UCSD-AML1 (cell line): ENCODE measurements at regions not wholly inside any gene's neighbourhood (a gene's known extent, or its start where the extent isn't known, plus 50 kb on each side); places are given as distances from the start of the nearest gene placed in this dataset.

Experiments used
- DNase-seq: peaks from one replicate; lab custom pipeline; 2025; ENCODE audit not compliant: unreplicated experiment; lab: John Stamatoyannopoulos, UW

DNA sequence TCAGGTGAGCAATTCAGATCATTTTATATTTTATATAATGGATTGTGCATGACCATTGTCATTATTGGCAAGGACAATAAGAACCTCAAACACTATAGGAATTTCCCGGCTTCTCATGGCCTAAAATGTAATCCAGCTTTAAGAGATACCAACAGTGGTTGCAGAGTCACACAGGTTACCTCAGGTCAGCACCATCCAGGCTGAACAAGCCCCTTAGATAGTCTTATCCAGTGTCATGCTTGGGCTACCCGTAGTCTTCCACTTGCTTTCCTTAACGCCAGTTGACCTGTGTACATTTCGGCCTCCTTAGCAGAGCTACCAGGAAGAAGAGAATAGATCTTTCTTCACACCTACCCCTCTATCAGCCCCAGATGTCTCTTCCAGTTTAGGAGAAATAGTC lies 293.3 kb upstream of the SYT4 start:
- DNase-seq, result no peak

DNA sequence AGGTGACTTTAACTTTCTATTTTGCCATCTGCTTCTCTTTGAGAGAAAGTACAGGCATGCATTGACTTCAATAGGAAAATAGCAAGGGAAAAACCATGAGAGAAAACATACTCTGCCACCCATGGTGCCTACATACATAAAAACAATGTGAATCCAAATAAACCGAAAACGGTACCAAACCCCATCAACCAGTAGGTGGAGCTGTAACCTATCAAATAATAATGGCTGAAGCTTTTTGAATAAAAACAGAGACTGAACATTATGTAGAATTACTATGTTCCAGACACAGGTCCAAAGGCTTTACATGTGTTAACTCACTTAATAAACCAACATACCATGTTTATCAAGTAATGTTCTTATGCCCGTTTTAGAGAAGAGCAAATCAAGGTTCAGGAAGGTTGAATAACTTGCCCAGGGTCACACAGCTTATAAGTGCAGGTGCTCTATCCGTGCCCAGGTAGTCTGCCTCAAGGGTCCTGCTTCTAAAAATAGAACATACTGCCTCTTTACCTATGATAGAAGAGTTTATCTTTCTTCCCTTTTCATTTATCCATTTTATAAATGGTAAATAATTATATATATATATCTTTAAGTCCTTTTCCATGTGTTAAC lies 293.9 kb upstream of the SYT4 start:
- no peak for DNase-seq

DNA sequence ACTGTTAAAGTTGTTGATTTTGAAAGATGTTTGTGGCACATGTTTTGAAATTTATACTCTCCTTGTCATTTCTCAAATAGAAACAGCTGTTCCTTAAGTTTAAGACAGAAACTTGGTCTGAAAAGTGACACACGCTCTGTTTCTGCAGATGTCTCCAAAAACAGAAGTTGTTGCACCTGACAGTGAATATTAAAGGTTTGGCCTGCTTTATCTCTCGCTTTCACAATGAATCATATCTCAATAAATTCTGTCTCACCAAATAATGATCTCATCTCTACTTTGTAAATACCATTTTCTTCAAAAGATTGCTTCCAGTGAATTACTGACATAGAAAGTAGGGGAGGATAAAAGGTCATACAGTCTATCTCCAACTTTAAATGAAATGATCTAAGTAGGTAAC lies 294.9 kb upstream of the SYT4 start:
- DNase-seq, result no peak

DNA sequence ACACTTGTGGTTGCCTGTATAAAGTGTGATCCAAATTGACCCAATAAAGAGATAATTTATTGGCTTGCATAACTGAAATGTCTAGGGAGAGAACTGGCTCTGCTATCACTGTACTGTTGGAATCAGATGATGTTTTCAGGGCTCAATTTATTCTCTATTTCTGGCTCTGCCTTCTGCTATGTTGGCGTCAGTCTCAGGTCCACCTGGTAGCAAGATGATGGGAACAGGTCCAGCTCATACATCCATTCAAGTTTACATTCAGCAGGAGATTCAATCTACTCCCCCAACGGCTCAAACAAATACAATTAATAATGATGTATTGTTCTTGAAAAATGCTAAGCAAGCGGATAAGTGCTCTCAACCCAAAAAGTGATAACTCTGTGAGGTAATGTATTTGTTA lies 297.7 kb upstream of the SYT4 start:
- DNase-seq, result no peak

DNA sequence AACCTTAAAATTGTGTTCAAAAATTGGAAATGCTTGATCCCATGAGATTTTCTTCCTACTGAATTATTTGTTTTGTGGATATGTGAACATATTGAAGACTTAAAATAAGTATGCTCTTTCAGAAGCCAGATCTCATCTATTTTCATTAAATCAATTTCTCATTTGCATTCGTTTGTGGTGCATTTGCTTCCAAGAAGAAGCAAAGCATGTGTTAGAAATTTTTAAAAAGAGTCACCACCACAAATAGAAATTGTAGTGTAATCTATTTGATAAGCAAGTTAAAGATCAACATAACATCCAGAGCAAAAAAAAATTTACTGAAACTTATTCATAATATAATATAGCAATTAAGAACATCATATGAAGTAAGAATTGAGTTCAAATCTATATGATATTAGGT lies 300.9 kb upstream of the SYT4 start:
- no peak for DNase-seq

DNA sequence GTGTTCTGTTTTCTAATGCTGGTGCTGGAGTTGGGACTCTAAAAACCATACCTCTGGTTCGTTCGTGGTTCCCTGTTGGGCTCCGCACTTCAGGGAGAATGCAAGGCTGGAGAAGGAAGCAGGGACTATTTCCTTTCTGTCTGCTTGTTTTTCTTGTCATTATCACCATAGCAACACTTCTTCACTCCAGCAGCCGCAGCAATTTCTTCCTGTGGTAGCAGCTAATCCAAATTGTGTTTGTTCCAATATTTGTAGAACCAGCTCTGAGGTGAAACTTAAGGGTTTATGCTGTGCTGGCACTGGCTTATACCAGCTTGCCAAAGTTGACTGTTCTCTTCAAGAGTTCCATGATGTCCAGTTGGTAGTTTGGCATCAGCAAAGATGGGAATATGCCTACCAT lies 301.4 kb upstream of the SYT4 start:
- DNase-seq, result no peak

DNA sequence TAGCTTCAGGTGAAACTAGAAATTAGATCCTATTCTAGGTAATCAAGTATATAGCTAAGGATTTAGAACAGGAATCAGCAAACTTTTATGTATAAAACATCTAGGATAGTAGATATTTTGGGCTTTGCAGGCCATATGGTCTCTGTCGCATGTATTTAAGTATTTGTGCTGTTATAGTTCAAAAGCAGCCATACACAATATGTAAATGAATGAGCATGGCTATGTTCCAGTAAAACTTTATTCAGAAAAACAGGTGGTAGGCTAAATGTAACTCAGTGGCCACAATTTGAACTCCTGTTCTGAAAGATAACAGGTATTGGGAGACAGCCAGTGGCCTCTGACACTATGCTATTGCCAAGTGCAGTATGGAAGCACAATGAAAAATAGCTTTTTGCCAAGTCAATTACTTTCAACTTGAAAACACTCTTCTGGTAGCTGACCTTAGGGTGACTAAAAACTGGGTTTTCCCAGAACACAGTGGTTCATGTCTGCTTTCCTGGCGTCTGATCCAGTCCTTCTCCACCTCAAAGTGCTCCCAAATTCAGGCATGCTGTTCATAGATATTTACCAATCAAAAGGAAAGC lies 304.7 kb upstream of the SYT4 start:
- no peak for DNase-seq

DNA sequence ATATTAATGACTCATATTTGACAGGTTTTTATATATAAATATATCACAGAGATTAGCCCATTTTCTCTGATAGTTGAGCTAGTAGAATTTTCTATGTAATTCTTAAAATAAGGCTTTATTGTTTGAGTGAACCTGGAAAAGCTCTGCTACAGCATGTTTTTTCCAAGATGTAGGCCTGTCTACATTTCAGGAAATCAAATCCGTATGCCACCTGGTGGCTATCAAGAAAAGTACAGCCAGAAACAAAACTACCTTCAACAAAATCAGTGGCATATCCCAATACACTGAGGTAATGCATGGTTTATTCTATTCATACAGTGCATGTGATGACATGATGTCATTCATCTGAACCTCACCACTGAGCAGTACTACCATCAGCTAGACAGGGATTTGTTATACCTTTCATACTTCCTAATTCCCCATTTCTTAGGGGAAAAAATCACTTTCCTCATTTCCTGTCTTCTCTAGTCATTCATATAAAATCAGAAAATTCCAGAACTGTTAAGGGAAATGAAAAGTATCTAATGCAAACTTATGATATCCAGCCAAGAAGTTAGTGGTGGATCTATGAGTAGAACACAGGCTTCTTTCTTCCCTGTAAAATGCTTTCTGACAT lies 310.4 kb upstream of the SYT4 start:
- DNase-seq, result no peak

DNA sequence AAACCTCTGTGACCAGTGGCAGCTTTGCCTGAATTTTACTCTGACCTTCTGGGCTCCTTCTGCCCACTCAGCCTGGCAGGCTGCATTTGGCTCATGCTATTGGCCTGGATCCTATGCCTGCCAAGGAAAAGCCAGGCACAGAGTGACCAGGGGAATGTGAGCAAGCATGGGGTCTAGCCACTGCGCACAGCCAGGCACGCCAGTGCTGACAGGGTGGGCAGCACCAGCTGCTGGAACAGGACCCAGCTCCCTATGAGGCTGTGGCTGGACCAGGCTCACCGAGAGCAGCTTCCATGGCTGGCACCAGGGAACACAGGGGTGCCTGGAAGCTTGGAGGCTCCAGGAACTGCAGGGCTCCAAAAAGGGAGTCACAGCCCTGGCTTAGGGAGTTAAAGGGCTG lies 311.5 kb upstream of the SYT4 start:
- no peak for DNase-seq

DNA sequence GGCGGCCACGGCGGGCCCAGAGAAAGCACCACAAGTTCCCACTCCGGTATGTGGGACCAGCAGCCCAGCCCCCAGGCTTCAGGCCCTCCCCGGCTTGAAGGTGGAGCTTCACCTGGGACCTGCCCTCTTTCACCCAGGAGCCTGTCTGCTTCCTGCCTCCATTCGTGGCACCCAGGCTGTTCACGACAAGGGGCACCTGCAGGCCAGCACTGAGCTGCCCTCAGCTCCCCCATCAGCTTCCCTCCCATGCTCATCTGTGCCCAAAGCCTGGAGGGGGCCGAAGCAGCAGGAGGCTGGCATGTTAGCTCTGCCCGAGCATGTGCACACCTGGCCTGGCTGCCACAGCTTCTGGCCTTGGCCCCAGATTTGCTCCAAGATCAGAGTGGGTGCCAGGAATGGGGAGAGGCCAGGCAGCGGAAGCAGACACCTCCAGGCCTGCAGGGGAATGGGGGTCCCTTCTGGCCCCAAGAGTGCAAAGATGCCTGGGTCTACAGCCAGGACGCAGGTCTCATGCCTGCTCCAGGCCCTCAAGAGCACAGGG lies 312.4 kb upstream of the SYT4 start:
- no peak for DNase-seq

DNA sequence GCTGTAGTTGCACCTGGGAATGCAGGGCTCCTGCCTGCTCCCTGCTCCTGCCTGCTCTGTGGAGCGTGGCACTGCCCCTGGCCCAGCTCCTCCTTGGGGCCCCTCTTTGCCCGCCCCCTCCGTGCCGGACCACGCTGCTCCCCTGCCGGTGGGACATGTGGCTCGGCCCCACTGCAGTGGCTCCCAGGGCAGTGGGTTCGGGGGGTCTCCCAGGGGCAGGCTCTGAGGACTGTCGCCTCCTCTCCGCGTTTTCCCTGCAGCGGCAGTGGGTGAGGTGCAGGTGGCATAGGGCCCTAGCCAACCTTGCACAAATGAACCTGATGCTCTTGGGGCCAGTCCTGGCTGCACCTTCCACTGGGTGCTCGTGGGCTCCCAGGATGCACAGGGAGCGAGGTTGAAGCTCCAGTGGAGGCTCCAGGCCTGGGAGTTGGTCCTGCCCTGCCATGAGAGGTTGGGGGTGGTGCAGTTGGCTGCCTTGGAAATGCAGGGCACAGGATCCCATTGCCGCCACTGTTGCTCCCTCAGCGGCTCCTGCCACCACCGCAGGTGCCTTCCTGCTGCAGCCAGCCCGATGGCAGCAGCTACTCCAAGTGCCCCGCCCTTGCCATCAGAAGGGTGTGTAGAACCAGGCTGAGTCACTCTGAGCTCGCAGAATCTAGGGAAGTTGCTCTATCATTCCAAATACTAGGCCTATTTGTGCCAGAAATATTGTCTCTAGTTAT lies 313.1 kb upstream of the SYT4 start:
- no peak for DNase-seq

DNA sequence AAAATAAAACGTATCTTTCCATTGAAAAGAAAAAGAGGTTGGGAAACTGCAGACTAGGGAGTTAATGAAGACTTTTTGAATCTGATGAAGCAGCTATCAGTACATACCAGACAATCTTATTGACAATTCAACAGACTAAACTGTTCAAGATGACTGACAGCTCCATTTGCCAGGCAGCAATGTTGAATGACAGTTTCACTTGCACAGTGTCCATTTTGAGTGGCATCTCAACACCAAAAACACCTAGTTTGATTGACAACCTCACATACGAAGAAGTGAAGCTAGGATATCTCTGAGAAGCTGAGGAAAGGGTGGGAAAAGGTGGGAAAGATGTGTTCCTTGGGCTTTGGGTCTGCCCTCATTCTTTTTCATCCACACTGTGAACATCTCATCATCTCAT lies 315.0 kb upstream of the SYT4 start:
- DNase-seq, result no peak

DNA sequence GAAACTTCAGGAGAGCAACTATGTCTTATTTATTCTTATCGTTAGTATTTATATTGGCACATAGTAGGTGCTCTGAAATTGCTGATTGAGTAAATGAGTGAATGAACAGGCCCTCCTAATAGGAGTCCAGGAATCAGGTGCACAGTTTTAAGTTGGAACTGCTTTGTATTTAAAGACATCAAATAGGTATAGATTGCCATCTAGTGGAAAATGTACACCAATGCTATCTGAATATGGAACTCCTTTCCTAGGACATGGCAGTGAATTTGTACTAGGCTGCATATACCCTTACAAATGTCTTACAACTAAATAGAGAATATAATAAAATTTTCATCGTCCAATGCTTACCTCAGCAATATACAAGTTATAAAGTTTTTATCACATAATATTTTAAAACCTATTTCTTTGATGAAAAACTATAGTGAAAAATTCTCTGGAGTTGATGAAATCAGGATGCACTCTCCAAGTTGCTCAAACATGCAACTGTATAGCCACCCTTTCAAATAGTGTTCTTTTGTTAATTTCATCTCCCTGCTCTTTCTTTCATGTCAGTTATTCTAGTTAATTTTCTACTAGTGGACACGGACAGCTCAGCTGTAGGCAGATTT lies 318.9 kb upstream of the SYT4 start:
- no peak for DNase-seq

DNA sequence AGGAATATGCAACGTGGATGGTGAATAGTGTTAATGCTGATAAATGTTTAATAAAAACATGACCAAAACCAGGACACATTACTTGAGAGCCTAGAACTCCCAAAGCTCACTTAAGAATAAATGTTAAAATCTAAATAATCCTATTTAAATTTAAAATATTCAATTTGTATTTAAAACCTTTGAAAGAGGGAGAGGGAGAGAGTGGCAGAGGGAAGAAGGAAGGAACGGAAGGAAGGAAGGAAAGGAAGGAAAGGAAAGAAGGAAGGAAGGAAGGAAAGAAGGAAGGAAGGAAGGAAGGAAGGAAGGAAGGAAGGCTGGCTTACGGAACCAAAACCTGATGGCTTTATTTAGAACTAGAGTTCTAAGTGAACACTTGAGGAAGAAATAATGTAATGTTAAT lies 324.1 kb upstream of the SYT4 start:
- DNase-seq, result no peak

DNA sequence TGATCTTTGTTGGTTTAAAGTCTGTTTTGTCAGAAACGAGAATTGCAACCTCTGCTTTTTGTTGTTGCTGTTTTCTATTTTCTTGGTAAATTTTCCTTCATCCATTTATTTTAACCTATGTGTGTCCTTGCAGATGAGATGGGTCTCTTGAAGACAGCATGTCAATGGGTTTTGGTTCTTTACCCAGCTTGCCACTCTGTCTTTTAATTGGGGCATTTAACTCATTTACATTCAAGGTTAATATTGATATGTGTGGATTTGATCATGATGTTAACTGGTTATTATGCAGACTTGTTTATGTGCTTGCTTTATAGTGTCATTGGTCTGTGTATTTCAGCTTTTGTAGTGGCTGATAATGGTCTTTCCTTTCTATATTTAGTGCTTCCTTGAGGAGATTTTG lies 327.9 kb upstream of the SYT4 start:
- no peak for DNase-seq

DNA sequence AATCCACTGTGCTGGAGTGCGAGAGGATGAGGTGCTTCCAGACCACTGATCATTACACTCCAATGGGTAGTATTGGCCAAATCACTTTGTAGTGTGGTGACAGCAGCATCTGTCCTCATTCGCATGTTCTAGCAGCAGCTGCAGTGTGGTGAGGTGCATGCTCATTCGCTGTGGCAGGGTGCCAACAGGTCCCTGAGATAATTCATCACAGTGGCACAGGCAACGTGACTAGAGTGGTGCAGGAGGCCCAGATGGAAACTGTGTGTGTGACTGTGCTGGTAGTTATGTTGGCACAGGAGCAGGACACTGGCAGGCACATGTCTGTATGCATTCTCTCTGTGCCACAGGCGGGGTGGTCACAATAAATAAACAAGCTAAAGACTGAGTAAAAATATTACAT lies 329.5 kb upstream of the SYT4 start:
- DNase-seq, result no peak

DNA sequence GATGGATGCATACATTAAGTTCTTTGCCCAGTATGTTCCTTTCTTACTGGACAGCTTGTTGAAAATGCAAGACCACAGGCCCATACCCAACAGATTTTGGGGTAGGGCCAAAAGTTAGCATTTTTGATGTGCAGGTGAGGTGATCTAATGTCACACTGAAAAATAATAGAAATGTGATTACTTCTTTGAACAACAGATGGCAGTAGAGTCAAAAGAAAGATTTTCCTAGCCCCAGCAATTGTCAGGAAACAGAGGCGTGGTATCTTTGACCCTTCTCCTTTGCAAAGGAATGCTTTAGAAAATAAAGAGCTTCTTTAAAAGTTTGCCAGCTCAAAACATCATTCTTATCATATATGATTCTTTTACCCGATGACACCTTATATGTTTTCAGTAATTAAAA lies 343.6 kb upstream of the SYT4 start:
- no peak for DNase-seq

DNA sequence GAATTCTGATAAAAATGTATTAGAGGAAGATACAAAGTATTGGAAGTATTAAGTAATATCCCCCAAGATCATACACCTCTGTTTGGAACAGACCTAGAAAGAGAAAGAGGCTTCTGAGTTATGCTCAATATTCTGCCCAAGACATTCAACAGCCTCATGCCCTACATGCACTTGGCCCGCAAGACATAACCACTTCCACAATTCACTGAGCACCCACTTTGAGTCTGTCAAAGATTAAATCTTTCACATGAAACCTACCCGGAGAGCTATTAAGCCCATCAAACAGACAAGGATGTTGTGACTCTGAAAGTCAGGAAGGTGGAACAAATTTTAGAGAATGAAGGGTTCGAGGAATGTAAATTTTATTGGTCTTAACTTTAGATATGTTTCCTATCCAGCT lies 344.7 kb upstream of the SYT4 start:
- DNase-seq, result no peak

DNA sequence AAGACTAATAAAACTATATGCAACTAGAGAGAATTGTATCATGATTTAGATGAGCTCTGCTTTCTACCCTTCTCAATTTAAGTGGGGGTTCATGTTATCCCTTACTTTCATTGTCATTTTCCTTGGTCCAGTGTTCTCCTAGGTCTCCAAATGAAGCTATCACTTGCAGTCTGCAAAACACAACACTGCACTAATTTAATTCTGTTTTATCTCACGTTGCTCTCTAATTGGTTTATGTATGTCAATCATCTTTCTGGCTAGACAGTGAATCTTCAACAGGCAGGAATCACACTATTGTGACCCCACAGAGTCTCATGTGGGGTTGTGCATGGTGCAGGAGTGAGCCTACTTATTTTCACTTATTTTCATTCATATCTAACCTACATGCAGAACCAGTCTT lies 348.3 kb upstream of the SYT4 start:
- DNase-seq, result no peak

DNA sequence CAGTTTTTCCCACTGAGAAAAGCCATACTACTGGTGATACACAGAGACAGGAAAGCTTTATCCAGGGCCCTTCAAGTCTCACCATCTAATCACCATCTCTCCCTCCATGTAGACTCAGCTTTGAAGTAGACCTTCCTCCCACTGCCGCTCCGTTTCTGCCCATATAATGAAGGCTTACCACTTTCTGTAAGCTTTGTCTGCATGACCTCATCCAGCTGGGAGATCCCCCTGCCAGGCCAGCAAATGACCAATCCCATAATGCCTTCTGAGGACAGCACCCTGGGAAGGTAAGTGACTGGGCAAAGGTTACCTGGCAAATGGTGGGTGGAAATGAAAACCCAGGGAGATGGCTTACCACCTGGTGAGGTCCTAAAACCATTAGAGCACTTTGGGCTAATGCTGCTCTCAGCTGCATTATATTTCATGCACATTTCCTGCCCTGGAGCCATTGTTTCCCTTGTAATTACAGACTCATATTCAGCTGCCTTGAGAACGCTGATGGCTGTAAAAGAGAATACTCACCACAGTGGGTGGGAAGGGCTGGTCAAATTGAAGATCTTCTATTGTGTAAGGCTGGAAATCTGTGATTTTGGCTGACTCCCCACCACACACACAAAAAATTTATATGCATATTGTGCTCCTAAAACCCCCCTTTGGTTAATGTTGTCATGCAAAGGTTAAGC lies 350.7 kb upstream of the SYT4 start:
- no peak for DNase-seq

DNA sequence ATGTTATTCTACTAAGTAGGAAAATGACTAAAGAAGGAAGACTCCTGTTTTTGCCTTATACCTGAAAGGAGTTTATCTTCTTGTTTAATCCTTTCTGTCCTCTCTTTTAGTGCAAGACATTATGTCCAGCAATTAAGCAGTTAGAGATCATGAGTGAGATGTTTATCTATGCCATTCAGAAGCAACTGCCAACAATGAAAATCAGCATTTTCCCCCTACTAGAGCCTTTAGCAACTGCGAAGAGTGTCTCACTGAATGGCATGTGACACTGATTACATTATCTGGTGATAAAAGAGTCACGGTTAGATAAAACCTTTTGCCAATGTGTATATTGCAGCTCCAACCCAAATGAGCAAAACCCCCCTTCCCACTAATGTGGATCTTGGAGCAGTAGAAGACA lies 357.7 kb upstream of the SYT4 start:
- DNase-seq, result no peak
